ENCODE measurements at regions not wholly inside any gene's neighbourhood (a gene's known extent, or its start where the extent isn't known, plus 50 kb on each side); places are given as distances from the start of the nearest gene placed in this dataset.
"Not testable (repeated sequence)": the region's sequence is repeated elsewhere in the genome, so short reads cannot be mapped to it uniquely, and the experiment has no call there.

DNA sequence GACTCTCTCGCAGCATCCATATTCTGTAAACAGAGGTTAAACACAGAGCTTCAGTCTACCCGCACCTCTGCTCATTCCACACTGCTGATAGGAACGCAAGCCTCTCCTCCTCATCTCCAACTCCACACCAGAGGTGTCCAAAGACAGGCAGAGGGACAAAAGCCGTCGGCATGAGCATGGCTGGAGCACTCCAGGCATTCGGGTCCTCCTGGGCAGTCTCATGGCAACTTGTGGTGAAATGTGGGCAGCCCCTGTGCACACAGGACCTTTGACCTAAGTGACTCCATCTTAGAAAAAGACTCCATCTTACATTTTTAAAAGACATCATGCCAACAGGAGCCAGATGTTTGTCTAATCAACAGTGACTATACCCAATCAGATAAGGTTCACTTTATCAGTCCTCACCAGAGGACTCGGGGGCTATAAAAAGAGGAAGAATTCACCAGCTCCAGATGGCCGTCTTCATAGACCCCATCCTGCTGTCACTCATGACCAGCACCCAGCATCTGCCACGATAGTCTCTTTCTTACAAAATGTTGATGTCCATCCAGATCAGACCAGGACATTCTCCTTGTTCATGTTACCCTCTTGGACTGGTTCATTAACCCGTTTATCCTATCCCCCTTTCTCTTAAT lies 304.4 kb downstream of the ANAPC1 start:
- not testable (repeated sequence) for DNase-seq (ENCODE audit: low read depth)

DNA sequence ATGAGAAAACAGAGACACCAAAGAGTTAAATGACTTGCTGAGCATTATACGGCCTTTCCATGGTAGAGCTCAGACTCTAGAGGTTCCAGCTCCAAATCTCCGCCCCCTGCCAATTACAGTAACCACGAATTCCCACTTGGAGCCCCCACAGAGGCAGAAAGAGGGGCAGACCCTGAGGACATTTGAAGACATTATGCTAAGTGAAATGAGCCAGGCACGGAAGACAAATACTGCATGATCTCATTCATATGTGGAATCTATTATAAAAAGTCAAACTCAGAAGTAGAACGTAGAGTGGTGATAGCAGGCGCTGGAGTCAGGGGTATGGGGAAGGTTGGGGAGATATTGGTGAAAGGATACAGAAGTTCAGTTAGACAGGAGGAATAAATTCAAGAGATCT lies 303.4 kb downstream of the ANAPC1 start:
- DNase-seq (ENCODE audit: low read depth): not testable (repeated sequence)

DNA sequence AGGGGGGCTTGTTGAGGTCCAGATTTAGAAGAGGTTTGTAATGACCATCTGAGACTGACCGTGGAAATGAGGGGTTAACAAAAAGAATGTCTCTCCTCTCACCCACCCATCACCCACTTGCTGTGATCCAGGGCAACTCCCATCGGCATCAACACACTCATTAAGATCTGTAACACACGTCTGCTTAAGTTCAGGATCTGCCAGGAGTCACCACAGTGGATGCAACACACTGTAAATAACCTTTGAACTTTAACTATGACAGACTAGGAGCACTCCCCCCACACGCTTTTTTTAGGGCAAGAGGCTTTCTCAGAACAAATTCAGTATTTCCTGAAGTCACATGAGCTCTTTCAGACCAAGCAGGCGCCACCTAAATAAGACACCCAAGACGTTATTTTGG lies 301.9 kb downstream of the ANAPC1 start:
- DNase-seq (ENCODE audit: low read depth): not testable (repeated sequence)

DNA sequence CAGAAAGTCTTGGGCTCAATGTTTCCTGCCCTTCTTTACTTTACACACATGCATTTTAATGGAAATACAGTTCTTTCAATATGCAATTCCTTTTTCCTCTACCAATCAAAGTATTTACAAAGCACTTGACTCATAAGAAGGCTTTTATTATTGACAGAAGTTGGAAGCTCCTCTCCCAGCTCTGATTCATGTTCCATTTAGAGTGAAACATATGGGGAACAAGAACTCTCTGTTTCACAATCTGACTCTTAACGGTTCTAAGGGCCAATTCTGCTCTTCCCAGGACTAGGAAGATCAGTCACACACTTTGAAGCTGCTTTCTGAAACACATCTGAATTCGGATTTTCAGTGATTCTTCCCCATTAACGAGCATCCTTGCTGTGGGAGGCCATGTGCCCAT lies 300.5 kb downstream of the ANAPC1 start:
- DNase-seq (ENCODE audit: low read depth): not testable (repeated sequence)

DNA sequence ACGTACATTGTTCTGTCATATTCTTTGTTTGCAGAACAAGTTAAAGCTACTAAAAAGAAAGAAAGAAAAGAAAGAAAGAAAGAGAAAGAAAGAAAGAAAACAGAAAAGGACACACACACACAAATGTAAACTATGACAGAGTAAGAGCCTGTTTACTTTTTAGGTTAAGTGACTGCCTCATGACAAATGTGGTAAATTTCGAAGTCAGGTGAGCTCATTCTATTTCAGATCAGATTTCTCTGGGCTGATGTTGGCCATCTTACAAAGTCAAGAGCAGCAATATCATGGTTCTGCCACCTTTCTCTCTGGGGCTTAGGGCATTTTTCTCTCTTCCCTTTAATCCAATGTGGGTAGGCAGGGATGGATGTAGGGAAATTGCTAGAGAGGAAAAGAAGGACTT lies 299.5 kb downstream of the ANAPC1 start:
- not testable (repeated sequence) for DNase-seq (ENCODE audit: low read depth)

DNA sequence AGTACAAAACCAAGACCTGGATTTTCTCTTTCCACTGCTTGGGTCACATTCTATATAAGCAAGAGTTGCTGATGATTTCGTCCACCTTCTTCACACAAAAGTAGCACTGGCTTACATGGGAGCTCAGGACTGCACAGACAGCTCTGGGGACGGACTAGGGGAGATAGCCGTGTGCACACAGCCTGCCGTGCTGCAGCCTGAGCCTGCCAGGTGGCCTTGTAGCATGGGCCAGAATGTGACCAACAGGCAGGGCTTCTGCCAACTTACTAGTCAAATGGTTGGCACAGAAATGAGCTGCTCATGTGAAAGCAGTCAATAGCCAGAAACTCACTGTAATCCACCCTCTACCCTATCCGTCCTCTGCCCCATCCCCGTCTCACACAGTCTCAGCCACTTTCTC lies 299.0 kb downstream of the ANAPC1 start:
- DNase-seq (ENCODE audit: low read depth): not testable (repeated sequence)

DNA sequence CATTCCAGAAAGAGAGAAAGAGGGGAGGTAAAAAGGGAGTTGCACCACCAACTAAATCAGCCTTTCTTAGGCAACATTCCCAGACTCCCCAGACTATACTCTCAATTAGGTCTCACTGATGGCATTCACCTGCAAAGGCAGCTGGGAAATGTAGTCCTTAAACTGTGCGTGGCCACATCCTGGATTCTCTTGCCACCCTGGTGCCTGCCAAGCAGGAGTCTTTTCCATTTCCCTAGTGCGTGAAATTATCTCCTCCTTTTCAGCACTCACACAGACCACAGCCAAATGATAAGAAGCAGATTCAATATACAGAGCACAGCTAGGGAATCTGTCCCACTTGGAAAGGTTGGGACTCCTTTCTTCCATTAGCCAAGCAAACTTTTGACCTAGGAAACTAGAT lies 298.0 kb downstream of the ANAPC1 start:
- DNase-seq (ENCODE audit: low read depth): not testable (repeated sequence)

DNA sequence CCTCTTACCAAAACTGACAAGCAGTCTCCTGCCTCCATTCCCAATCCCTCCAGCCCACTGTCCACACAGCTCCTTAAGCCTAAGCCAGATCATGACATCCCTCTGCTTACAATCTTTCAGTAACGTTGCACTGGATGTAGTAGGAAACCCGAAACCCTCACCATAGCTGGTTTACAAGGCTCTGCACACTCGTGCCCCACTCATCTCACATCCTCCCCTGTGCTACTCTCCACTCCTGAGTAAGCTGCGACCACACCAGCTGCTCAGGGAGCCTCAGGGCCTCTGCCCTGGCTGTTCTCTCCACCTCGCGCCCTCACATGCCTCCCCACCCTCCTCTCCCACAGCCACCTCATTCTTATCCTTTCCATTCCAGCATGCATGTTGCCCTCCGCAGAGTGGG lies 288.9 kb downstream of the ANAPC1 start:
- not testable (repeated sequence) for DNase-seq (ENCODE audit: low read depth)

DNA sequence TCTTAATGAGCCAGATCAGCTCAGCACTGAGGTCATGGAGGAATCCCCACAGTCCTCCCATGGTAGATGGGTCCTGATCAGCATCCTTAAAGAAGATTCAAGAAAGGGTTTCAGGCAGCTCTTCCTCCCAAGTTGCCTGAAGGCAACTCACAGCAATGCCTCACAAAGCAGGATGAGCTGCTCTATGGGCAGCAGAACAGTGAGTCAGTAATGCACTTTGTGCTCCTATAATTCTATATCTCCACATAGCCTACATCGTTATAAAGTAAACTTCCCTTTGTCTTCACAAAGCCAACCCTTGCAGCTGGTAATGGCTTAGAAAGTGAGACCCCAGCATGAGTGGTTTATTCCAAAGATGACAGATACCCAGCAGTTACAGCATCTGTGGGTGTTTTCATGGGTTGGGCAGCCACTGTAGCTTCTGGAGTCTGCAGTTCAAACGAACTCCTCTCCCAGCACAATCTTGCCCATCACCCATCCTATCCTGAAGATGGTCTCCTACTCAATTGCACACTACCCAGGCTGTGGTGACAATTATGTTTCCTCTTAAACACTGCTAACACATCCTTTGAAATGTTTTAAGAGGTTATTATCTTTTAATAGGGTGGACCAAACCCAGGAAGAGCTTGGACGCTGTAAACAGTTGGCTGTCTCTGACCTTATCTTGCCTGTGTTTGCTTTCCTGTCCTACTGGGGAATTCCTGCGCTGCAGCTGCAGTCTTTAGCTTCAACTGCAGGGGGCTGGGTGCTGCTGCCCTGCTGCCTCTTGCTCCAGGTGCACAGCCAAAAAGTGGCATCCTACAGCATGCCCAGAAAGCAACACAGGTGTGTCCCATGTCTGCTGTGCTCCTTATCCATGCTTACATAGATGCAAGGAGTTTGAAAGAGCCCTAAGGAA lies 286.9 kb downstream of the ANAPC1 start:
- DNase-seq (ENCODE audit: low read depth): not testable (repeated sequence)

DNA sequence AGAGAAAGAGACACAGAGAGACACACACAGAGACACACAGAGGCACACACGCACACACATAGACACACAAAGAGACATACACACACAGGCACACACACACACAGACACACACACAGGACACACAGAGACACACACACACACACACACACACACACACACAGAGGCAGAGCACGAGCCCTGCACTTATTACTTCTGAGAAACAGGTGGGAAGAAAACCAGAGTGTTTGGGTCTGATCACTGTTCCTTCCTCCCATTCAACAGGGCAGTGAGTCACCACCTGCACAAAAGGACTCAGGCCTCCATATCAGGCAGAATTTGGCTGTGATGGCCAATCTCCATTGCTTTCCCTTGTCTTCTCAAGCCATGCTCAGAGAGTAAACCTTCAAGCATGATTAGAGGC lies 285.0 kb downstream of the ANAPC1 start:
- not testable (repeated sequence) for DNase-seq (ENCODE audit: low read depth)

DNA sequence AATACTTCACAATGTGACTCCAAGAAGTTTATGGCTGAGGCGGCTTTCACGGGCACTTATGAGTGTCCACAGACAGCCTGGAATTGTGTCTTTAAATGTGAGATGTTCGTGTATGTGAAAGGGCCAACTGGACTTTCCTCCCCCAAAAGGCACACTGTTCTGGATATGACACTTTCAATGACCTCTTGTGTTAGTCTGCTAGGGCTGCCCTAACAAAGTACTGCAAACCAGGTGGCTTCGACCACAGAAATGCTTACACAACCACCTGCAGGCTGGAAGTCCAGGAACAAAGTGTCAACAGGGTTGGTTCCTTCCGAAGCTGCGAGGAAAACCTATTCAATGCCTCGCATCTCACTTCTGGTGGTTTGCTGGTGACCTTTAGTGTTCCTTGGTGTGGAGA lies 281.7 kb downstream of the ANAPC1 start:
- not testable (repeated sequence) for DNase-seq (ENCODE audit: low read depth)

DNA sequence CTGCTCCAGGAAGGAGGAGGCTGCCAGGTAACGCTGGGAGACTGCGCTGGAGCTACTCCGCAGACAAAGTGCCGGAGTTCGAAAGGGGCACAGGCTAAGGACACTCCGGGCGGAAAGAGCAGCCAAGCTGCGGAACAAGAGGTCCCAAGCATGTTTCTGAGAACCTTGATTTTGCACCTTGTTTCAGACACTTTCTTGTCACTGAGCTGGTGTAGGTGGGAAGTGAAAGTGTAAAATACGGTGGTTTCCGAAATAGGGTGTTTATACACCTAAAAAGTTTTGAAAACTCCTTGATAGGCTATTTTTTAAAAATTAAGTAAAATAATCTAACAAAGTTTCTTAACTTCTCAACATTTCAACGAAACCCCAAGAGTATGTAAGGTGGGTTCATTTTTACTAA lies 278.2 kb downstream of the ANAPC1 start:
- not testable (repeated sequence) for DNase-seq (ENCODE audit: low read depth)

DNA sequence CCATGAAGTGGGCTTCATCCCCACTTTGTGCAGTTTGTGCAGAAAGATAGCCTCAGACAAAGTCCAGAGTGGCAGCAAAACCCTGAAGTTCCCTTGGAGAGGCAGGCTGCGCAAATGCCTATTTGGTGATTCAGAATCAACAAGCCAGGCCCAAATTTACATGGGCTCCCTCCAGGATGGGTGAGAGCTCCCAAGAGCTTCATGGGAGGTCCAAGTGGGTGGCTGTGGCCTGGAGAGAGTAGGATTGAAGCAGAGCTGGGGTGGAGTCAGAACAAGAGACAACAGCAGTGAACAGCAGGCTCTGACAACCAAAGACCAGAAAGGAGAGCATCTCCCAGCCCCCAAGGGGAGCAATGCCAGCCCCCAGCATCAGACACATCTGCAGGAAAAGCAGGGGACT lies 277.4 kb downstream of the ANAPC1 start:
- not testable (repeated sequence) for DNase-seq (ENCODE audit: low read depth)

DNA sequence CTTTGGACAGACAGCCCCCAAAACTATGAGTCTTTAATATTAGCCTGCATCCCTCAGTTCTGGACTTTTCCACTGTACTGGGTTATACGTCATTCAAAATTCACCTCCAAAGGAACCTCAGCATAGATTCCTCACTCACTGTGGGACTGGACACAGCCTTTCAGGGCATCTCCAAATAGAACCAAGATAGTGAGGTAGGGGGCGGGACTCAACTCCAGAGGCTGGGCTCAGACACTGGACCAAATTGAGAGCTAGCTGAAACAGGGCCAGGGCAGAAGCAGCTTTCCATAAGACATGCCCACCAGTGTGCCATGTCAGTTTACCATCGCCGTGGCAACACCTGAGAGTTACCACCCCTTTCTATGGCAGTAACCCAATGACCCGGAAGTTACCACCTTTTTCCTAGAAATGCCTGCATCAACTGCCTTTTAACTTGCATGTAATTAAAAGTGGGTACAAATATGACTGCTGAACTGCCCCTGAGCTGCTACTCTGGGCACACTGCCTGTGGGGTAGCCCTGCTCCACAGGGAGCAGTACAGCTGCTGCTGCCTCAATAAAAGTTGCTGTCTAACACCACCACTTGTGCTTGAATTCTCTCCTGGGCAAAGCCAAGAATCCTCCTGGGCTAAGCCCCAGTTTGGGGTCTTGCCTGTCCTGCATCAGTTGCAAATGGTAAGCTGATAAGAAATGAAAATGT lies 274.7 kb downstream of the ANAPC1 start:
- DNase-seq (ENCODE audit: low read depth): not testable (repeated sequence)

DNA sequence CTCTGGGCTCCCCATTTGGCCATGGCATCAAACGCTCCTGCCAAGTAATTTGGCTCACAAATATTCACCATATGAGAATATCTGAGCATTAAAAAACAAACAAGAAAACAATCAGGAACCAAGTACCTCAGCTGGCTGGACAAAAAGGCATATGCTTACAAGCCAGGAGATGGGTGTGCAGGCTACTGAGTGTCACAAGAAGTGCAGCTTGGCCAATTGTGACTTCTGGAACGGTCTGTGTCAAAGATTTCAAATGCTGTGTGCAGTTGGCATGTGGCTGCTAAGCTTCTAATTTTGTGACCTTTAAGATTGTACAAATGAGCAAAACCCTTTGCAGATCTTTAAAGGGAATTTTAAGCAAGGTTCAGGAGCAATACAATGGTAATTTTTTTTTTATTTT lies 274.0 kb downstream of the ANAPC1 start:
- DNase-seq (ENCODE audit: low read depth): not testable (repeated sequence)

DNA sequence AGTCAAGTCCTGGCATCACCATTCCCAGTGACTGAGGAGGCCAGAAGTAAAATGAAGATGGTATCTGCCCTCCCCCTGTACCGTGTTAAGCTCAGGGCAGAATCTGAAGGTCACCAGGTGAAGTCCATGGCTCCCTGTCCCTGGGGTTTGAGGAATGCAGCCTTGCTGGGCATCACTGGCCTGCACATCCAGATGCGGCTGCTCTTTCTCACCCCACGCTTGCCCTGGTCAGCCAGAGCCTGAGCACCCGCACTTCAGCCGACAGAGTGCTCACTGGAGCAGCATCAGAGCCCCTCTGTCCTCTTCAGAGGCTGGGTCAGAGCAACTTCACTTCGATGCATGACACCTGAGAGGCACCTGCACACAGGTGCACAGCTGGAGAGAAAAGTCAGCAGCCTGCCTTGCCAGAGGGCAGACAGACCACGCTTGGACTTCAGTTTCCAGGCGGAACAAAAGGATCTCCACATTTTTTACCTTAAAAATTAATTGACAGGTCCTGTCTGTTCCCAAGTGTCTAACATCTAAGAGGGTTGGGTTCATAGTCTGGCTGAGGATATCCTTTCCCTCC lies 267.3 kb downstream of the ANAPC1 start:
- DNase-seq (ENCODE audit: low read depth): no peak

DNA sequence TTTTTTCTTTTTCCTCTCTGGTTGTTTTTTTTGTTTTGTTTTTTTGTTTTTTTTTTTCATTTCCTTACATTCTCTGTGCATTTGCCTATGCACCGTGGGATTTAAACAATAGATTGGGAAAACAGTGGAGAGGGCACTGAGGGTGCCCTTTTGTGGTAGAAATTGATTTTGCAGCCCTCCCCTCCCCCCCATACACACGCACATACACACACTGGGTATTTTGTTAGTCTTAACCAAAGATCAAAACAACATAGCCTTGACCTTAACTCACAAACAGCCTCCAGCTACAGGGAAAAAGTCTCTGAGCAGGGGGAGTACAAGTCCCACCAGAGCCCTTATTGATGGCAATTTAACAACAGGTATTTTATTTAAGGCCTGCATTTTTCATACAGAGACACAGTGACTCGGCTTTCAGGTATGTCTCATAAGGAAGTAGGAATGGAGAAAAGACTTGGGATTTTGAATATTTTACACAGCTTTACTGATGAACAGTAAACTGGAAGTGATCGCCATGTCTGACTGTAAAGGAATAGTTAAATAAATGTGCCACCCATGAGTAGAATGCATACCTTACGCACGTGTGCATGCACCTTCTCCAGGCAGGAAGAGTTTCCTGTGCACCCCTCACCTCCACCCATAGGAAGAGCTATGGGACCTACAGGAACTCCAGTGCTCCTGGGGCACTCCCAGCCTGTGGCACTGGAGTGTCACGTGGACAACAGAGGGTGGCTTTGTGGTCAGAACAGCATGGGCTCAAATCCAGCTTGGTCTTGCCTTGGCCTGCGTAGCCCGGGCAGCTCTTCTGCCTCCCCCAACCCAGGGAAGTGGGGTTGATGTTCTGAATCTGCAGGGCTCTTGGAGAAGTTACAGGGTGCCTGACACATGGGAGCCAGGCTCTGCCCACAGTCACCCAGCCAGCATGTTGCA lies 266.4 kb downstream of the ANAPC1 start:
- DNase-seq (ENCODE audit: low read depth): no peak

DNA sequence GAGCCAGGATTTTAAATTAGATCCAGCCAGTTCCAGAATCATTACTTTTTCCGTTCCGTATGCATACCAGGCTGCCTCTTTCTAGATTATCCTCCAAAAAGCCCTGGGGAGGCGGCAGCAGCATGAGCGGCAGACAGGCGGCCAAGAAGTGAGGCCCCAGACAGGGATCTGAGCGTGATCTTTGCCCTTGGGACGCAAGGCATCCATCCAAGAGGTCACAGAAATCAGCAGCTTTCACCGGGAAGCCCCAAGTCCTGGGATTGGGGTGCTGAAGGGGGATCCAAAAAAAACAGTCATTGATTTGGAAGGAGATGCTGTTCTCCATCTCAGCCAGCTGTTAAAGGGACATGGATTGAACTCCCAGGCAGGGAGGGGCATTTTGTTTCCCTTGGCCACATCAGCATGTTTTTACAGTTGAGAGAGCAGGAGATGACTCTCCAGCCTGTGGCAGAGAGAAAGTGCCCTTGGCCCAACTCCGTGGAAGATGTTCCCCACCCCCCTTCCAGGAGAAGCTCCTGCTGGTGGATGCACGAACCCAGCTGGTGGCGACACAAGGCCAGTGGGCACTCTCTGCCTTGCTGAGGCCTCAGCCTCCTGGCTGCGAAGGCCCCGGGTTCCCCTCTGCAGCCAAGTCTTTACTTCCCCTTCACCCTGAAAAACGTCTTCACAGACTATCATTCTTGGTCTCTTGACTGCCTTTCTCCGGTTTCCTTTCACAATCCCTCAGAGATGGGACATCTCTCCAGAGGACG lies 265.6 kb downstream of the ANAPC1 start:
- no peak for DNase-seq (ENCODE audit: low read depth)

DNA sequence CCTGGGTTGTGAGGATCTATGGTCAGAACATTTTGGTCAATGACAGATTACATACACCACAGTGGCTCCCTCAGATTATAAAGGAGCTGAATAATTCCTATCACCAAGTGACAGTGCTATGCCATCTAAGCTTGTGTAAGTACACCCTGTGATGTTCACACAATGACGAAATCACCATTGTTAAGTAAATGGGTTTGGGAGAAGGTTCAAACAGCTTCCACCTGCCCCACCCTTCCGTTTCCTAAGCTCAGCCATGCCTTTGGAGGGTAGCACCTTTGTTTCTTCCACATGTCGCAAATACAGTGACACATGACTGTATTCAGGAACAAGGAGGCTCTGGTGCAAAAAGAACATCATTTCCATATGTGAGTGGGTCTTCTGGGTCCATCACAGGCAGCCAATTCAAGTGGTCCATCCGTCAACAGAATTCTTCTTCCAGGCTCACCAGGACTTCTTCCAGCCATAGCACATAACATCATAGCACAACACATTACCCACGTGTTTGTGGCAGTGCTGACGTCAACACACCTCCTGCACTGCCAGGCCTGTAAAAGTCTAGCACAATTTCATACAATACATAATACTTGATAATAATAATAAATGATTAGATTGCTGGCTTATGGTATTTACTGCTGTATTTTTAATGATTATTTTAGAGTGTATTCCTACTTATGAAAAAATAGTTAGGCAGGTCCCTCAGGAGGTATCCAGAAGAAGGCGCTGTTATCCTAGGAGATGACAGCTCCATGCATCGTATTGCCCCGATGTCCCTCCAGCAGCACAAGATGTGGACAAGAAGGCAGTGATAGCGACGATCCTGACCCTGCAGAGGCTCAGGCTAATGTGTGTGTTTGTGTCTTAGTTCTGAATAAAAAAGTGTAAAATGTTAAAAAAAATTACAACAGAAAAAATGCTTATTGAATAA lies 264.8 kb downstream of the ANAPC1 start:
- DNase-seq (ENCODE audit: low read depth): no peak
